ENCODE measurements at regions not wholly inside any gene's neighbourhood (a gene's known extent, or its start where the extent isn't known, plus 50 kb on each side); places are given as distances from the start of the nearest gene placed in this dataset.

DNA sequence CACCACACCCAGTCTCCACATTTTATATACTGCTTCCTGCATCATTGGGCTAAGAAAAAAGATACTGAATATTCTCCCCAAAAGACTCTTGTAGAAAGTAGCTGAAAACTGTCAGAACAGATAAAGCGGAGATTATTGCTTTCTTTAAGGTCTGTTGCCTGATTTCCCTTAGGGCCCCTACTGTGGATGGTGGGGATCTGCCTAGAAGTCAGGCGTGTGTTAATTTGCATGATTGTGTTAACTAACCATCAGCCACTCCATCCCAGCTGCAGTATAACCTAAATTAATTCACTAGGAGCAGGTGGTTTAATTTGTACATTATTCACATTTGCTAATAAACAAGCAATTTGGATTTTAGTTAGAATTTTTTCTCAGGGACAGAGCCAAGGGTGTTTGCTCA, 360.3 kb downstream of the FBXW7 start:
- TF ChIP-seq POLR2AphosphoS5 (IDR thresholded peaks at IDR 0.05; ENCODE audit: low read length) (no peak), EZH2 (IDR thresholded peaks at IDR 0.05; ENCODE audit: borderline replicate concordance, control insufficient read depth, low read depth, low read length) (no peak), ASH2L (IDR thresholded peaks at IDR 0.05; ENCODE audit: borderline replicate concordance, low read depth) (no peak), CBFB (IDR thresholded peaks at IDR 0.05; ENCODE audit: low read depth) (no peak), BHLHE40 (IDR thresholded peaks at IDR 0.05; ENCODE audit: borderline replicate concordance in 1 of 2, low read depth in 2 of 2, low read length in 1 of 2) (no peak), CTCF (IDR thresholded peaks at IDR 0.05 in 2 of 3, conservative IDR thresholded peaks at IDR 0.05 in 1 of 3; ENCODE audit: control insufficient read depth in 2 of 3, extremely low read depth in 1 of 3, insufficient read depth in 1 of 3, low read depth in 3 of 3, low read length in 3 of 3) (no peak), POLR2A (IDR thresholded peaks at IDR 0.05; ENCODE audit: low read depth, low read length) (no peak), ZBTB11 (CRISPR knock-in tag; IDR thresholded peaks at IDR 0.05) (no peak), SP1 (IDR thresholded peaks at IDR 0.05; ENCODE audit: low read depth, low read length) (no peak), CHD2 (IDR thresholded peaks at IDR 0.05; ENCODE audit: borderline replicate concordance, low read depth, low read length) (no peak)

Data from GM12878 (cell line).